DOHH2 (cell line): ENCODE measurements at regions not wholly inside any gene's neighbourhood (a gene's known extent, or its start where the extent isn't known, plus 50 kb on each side); places are given as distances from the start of the nearest gene placed in this dataset.

Source experiments
- CTCF ChIP-seq: fragments of 200-600 bp; sonication (generic); IDR thresholded peaks from one replicate; pipeline ENCODE4 v1.5.1; 2014; ENCODE audit warnings: antibody characterized with exemption, mild to moderate bottlenecking, low read depth, low read length; ENCODE audit not compliant: poor library complexity, severe bottlenecking
- EZH2phosphoT487 ChIP-seq: fragments of 200-600 bp; sonication (generic); IDR thresholded peaks from 2 replicates; pipeline ENCODE4 v1.6.1; 2017; ENCODE audit warnings: borderline replicate concordance, mild to moderate bottlenecking, antibody characterized with exemption, low read length, moderate library complexity, mixed read lengths

GRCh38 chr7:42794673-42795072 is 117.2 kb downstream of the C7orf25 start:
- TF ChIP-seq CTCF (no peak), EZH2phosphoT487 (no peak)
